ENCODE measurements at regions not wholly inside any gene's neighbourhood (a gene's known extent, or its start where the extent isn't known, plus 50 kb on each side); places are given as distances from the start of the nearest gene placed in this dataset.

DNA sequence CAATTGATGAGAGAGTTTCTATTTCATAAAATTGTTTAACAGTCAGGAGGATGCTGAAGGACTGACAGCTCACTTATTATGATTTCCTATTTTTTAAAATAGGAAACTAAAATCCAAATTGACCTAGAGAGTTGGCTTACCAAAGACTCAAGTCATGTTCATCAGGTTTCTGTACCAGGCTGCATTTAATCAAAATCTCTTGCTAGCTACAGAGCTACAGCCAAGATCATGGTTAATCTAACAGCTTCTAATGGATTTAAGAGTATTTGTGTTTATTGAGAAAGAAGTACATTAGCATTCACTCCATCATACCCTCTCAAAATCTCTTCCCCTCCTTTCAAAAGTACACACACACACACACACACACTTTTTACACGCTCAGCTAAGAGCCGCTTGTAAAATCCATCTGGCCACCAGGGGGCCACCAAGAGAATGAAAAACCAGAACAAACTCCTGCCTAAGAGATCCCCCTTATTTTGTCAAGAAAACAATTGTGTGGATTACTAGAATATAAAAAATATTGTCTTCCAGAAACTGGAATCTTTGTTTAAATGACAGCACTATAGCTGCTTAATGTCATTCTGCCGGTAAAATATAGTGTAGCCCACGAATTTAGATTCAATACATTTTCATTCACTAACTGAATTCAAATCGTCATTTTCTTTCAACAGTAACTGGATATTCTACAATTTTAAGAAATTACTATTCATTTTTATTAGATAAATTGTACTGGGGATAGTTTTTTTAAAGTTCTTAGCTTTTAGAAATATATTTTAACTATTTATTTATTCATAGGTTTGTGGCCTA lies 334.0 kb downstream of the BTG1 start:
- FAIRE-seq = peak; percentile 26
- DNase-seq = peak; percentile 35 to 83 (median 51)
- no peaks in the 10 kb centered on the region for H3K27me3 ChIP-seq
- TF ChIP-seq CTCF (IDR thresholded peaks at IDR 0.05) = peak; percentile 46 to 64 (median 63)
- 40 to 44% methylated on average over 5 of the region's 5 CpGs for WGBS, 2 donors
- H3K4me1 ChIP-seq = peaks cover 0 to 3% (median 0%) of the 10 kb centered on the region in 3 donors
- H3K4me3 ChIP-seq = no peak overlapping the region
- no peak overlapping the region for H3K27ac ChIP-seq
- peak; percentile 56 to 87 (median 86) for ATAC-seq
- no peaks in the 10 kb centered on the region for H3K36me3 ChIP-seq
- no peaks in the 10 kb centered on the region for H3K9me3 ChIP-seq
- intact Hi-C loops (cut with DNase I) = no loop called here

DNA sequence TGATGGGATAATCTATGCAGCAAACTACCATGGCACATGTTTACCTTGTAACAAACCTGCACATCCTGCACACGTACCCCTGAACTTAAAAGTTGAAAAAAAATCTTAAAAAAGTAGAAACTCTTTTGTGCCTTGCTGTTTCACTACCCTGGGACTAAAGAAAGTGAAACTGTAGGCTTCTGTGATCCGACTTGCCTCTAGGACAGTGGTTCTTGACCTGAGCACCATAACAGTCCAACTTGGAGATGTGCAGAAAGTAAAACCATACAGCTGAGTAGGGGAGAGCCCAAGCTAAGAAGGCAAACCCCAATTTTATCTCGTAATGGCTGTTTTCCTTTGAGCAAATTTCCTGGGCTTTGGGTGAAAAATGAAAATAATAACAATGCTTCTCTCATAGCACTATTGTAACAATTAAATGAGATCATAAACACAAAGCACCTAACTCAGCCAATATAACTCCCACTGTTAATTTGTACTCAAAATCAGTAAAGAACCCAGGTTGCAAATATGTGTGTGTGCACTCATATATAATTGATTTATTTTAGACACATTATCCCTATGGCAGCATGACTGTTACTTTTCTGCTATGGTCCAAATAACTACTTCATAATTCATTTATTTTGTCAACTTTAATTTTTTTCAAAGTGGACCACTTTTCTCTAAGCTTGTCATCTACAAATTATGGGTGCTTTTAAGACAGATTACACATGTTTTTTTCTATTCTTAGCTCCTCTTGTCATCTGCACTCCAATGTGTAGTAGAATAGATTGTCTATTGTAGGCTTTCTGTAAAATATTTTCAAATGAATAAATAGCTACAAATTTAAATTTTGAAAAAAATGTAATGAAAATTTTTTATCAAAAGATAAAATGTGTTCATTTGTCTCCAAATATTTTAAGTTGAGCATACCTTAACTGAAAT lies 334.9 kb downstream of the BTG1 start:
- no peak for ATAC-seq
- no peak for FAIRE-seq
- H3K4me1 ChIP-seq = peaks cover 0 to 3% (median 0%) of the 10 kb centered on the region in 3 donors
- no peak overlapping the region for H3K4me3 ChIP-seq
- no peaks in the 10 kb centered on the region for H3K9me3 ChIP-seq
- no peaks in the 10 kb centered on the region for H3K27me3 ChIP-seq
- no peak for DNase-seq
- intact Hi-C loops (cut with DNase I) = no loop called here
- WGBS, 2 donors = 71 to 82% methylated on average over 3 of the region's 3 CpGs
- H3K36me3 ChIP-seq = no peaks in the 10 kb centered on the region
- no peak for TF ChIP-seq CTCF (IDR thresholded peaks at IDR 0.05)
- no peak overlapping the region for H3K27ac ChIP-seq

DNA sequence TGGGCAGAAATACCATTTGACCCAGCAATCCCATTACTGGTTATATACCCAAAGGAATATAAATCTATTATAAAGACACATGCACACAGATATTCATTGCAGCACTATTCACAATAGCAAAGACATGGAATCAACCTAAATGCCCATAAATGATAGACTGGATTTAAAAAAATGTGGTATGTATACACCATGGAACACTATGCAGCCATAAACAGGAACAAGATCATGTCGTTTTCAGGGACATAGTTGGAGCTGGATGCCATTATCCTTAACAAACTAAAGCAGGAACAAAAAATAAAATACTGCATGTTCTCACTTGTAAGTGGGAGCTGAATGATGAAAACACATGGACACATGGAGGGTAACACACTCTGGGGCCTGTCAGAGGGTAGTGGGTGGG lies 335.6 kb downstream of the BTG1 start:
- H3K4me3 ChIP-seq = no peak overlapping the region
- no peaks in the 10 kb centered on the region for H3K27me3 ChIP-seq
- DNase-seq = no peak
- H3K36me3 ChIP-seq = no peaks in the 10 kb centered on the region
- TF ChIP-seq CTCF (IDR thresholded peaks at IDR 0.05) = no peak
- 81 to 87% methylated on average over 1 of the region's 1 CpG for WGBS, 2 donors
- no peak for ATAC-seq
- no peaks in the 10 kb centered on the region for H3K9me3 ChIP-seq
- FAIRE-seq = no peak
- H3K27ac ChIP-seq = no peak overlapping the region
- H3K4me1 ChIP-seq = peaks cover 0 to 3% (median 0%) of the 10 kb centered on the region in 3 donors
- intact Hi-C loops (cut with DNase I) = no loop called here

GRCh38 chr12:91805031-91805430 lies 340.6 kb downstream of the BTG1 start:
- no peak for TF ChIP-seq CTCF (IDR thresholded peaks at IDR 0.05)
- WGBS, 2 donors = 99 to 100% methylated on average over 5 of the region's 5 CpGs
- Histone ChIP-seq H3K9me3 (no peaks in the 10 kb centered on the region), H3K4me3 (no peak overlapping the region), H3K4me1 (no peaks in the 10 kb centered on the region), H3K27ac (no peak overlapping the region), H3K36me3 (no peaks in the 10 kb centered on the region), H3K27me3 (no peaks in the 10 kb centered on the region)
- no peak for DNase-seq
- no peak for ATAC-seq
- no peak for FAIRE-seq
- intact Hi-C loops (cut with DNase I) = no loop called here

Data from pancreas (tissue), 10 donors.